ENCODE measurements at regions not wholly inside any gene's neighbourhood (a gene's known extent, or its start where the extent isn't known, plus 50 kb on each side); places are given as distances from the start of the nearest gene placed in this dataset.

DNA sequence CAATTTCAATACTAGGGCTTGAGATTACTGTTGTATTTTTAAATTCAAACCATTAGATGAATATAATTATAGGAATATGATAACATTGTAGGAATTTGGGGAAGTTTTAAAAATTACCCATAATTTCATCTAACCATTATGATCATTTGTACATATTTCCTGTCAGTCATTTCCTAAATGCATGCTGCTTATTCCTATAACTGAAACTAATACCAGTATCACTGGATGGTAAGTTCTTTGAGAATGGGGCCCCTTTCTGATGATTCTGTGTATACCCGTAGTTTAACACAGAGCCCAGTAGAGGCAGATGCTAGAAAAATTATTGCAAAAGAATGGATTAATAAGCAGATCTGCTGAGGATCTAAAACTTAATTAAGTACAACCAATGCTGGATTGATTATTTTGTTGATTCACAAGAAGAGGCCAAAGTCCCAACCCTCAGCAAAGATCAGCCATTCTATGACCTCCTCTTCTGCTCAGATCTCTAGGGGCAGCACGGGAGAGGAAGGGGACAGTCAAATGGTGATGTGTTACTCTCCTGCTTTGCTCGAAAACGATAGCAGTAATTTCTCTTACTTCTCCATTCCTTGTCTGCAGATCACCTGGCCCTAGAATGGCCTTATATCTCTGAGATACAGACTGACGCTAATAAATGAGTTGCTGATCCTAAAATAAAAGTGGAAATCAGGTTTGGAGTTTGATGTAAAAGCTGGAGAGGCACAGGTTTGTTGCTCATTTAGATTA is 69.5 kb upstream of the PELI1 start:
- H3K4me1 Mint-ChIP-seq, result peaks cover 37% of the 10 kb centered on the region
- POLR2A ChIA-PET, result interaction anchor here (0.5 to 0.9 kb wide), 3 partner anchors 9 to 70 kb away, joined by 3 read pairs; no protein-coding TSS in a partner anchor
- ATAC-seq (ENCODE audit: low read depth) (no peak), DNase-seq (no peak)
- H3K36me3 Mint-ChIP-seq, result peaks cover 3% of the 10 kb centered on the region
- peak overlapping the region; percentile 81 for H3K27ac Mint-ChIP-seq
- no peaks in the 10 kb centered on the region for H3K27me3 Mint-ChIP-seq
- H3K4me3 Mint-ChIP-seq, result peak overlapping the region; percentile 69
- H3K9me3 Mint-ChIP-seq, result no peaks in the 10 kb centered on the region

DNA sequence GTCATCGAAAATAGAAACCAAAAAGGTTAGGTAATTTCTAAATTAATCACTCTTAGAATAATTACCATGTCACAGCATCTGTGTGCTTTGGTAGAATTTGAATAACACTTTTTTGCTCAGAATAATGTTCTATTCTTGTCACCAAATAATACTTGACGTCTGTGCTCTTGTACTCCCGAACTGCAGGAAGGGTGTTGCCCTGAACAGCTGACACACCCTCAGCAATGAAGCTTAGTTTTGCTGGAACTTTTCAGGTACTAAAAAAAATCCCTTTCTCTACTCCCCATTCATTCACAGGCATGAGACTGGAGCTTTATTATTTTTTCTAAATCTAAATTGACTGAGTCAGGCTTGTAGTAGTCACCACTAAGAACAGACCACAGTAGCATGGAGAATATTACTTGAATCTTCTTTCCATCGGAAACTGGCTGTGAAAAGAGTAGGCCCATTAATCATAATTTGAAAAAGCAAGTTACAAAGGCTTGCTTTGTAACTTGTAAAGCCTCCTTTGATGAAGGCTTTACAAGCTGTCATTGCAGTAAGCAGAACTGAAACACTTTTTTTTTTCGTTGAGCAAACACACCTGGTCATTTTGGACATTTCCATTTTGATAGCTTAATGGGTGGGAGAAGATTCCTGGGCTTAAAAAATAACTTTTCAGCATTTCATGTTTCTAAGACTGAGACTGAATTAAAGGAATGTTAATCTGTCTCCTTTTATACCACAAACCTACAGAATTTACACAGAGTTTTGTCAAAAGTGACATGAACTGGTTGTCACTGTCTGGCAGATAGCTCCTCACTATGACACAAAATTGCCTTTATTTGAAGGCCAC is 70.3 kb upstream of the PELI1 start:
- Mint-ChIP-seq H3K27me3 (no peaks in the 10 kb centered on the region), H3K36me3 (peaks cover 3% of the 10 kb centered on the region), H3K9me3 (no peaks in the 10 kb centered on the region), H3K4me3 (peak overlapping the region; percentile 69), H3K4me1 (peaks cover 37% of the 10 kb centered on the region), H3K27ac (peak overlapping the region; percentile 81)
- DNase-seq (no peak), ATAC-seq (ENCODE audit: low read depth) (peak; percentile 51)
- POLR2A ChIA-PET, result interaction anchor here (0.5 to 1.3 kb wide), 5 partner anchors 8 to 71 kb away, joined by 3 to 5 read pairs (median 3); no protein-coding TSS in a partner anchor

GRCh38 chr2:64217198-64217869 is 73.1 kb upstream of the PELI1 start:
- H3K9me3 Mint-ChIP-seq, result no peaks in the 10 kb centered on the region
- DNase-seq, result no peak
- peaks cover 3% of the 10 kb centered on the region for H3K36me3 Mint-ChIP-seq
- no peaks in the 10 kb centered on the region for H3K27me3 Mint-ChIP-seq
- no peak overlapping the region for H3K4me3 Mint-ChIP-seq
- POLR2A ChIA-PET, result no interaction called here
- no peak for ATAC-seq (ENCODE audit: low read depth)
- no peak overlapping the region for H3K27ac Mint-ChIP-seq
- H3K4me1 Mint-ChIP-seq, result peaks cover 26% of the 10 kb centered on the region

GRCh38 chr2:64218137-64218802 is 74.0 kb upstream of the PELI1 start:
- POLR2A ChIA-PET, result interaction anchor here (0.6 to 0.7 kb wide), 2 partner anchors 170 to 403 kb away, joined by 3 to 4 read pairs; no protein-coding TSS in a partner anchor
- Mint-ChIP-seq H3K9me3 (no peaks in the 10 kb centered on the region), H3K27ac (no peak overlapping the region)

DNA sequence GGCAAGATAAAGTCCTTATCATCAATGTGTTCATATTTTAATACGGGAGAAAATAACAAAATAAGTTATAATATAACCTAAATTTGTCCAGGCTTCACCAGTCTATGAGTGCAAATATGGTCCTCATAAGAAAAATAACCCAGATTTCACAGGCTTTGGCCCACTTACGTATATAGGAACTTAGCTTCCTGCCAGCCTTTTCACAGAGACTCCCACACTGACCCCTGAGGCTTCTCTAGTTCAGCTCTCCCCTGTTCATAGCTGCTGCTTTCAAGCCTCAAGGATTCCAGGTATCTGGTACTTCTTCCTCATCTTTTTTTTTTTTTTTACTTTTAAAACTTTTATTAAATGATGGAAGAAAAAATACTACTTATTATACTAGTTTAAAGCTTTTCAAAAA is 74.9 kb upstream of the PELI1 start:
- Mint-ChIP-seq H3K4me3 (no peak overlapping the region), H3K27me3 (no peaks in the 10 kb centered on the region), H3K36me3 (peaks cover 3% of the 10 kb centered on the region), H3K4me1 (peaks cover 20% of the 10 kb centered on the region), H3K27ac (no peak overlapping the region), H3K9me3 (no peaks in the 10 kb centered on the region)
- no peak for ATAC-seq (ENCODE audit: low read depth)
- no peak for DNase-seq
- POLR2A ChIA-PET, result no interaction called here

More at GRCh38 chr2:64218137-64218802, 74.0 kb upstream of the PELI1 start:
- no peaks in the 10 kb centered on the region for H3K27me3 Mint-ChIP-seq
- DNase-seq (no peak), ATAC-seq (ENCODE audit: low read depth) (no peak)
- peaks cover 3% of the 10 kb centered on the region for H3K36me3 Mint-ChIP-seq
- no peak overlapping the region for H3K4me3 Mint-ChIP-seq
- peaks cover 24% of the 10 kb centered on the region for H3K4me1 Mint-ChIP-seq

GRCh38 chr2:64220265-64220664 is 76.0 kb upstream of the PELI1 start:
- no peaks in the 10 kb centered on the region for H3K27me3 Mint-ChIP-seq
- no peak overlapping the region for H3K4me3 Mint-ChIP-seq
- H3K27ac Mint-ChIP-seq, result no peak overlapping the region
- ATAC-seq (ENCODE audit: low read depth) (no peak), DNase-seq (no peak)
- POLR2A ChIA-PET, result no interaction called here
- H3K36me3 Mint-ChIP-seq, result peaks cover 2% of the 10 kb centered on the region
- H3K4me1 Mint-ChIP-seq, result peaks cover 13% of the 10 kb centered on the region
- H3K9me3 Mint-ChIP-seq, result no peaks in the 10 kb centered on the region

DNA sequence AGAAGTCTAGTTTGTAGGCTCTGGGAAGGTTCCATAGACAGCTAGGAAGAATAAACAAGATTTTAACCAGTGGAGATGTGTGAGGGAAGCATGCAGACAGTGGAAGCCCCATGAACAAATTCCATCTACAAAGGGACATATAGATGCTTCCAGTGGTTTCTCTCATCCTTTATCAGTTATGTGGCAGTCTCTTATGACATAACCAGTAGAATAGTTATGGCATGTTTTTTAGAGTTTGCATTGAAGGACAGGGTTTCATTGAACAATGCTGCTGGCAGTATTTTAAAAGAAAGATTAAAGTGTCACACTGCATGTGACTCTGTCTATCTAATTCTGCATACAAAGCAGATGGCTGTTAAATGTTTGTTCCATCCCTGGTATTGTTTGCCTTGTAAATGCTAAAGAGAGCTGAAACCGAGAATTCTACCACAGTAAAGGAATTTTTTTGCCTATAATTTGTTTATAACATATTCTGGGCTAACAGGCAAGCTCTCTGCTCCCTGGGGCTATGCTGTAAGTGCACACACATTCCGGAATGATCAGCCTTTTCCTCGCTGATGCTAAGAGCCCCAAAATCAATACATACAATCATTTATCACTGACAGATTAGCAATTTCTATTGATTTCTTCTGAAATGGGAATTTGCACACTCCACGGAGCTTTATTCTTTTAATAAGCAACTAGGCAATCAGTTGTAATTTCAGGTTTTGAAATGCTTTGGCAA is 76.8 kb upstream of the PELI1 start:
- POLR2A ChIA-PET, result no interaction called here
- H3K4me1 Mint-ChIP-seq, result peaks cover 13% of the 10 kb centered on the region
- H3K9me3 Mint-ChIP-seq, result no peaks in the 10 kb centered on the region
- no peak overlapping the region for H3K4me3 Mint-ChIP-seq
- no peaks in the 10 kb centered on the region for H3K27me3 Mint-ChIP-seq
- DNase-seq (no peak), ATAC-seq (ENCODE audit: low read depth) (no peak)
- peaks cover 2% of the 10 kb centered on the region for H3K36me3 Mint-ChIP-seq
- H3K27ac Mint-ChIP-seq, result no peak overlapping the region

GRCh38 chr2:64221935-64222334 is 77.7 kb upstream of the PELI1 start:
- peaks cover under 1% of the 10 kb centered on the region for H3K36me3 Mint-ChIP-seq
- ATAC-seq (ENCODE audit: low read depth), result no peak
- H3K4me3 Mint-ChIP-seq, result no peak overlapping the region
- no peak for DNase-seq
- POLR2A ChIA-PET, result no interaction called here
- H3K27me3 Mint-ChIP-seq, result no peaks in the 10 kb centered on the region
- H3K9me3 Mint-ChIP-seq, result no peaks in the 10 kb centered on the region
- no peak overlapping the region for H3K27ac Mint-ChIP-seq
- peaks cover 13% of the 10 kb centered on the region for H3K4me1 Mint-ChIP-seq

GRCh38 chr2:64222351-64222750 is 78.1 kb upstream of the PELI1 start:
- H3K9me3 Mint-ChIP-seq, result no peaks in the 10 kb centered on the region
- DNase-seq (no peak), ATAC-seq (ENCODE audit: low read depth) (no peak)
- no peak overlapping the region for H3K4me3 Mint-ChIP-seq
- no peaks in the 10 kb centered on the region for H3K27me3 Mint-ChIP-seq
- no peaks in the 10 kb centered on the region for H3K36me3 Mint-ChIP-seq
- POLR2A ChIA-PET, result interaction anchor here (1.1 kb wide), 1 partner anchor 8 kb away, joined by 3 read pairs; no protein-coding TSS in a partner anchor
- H3K27ac Mint-ChIP-seq, result no peak overlapping the region
- H3K4me1 Mint-ChIP-seq, result peaks cover 13% of the 10 kb centered on the region

- POLR2A ChIA-PET, result interaction anchor here (1.1 to 1.3 kb wide), 2 partner anchors 9 to 19 kb away, joined by 3 read pairs; no protein-coding TSS in a partner anchor
- H3K4me1 Mint-ChIP-seq, result peaks cover 17% of the 10 kb centered on the region
- H3K27me3 Mint-ChIP-seq, result no peaks in the 10 kb centered on the region
- H3K27ac Mint-ChIP-seq, result peak overlapping the region; percentile 66
- DNase-seq (no peak), ATAC-seq (ENCODE audit: low read depth) (peak; percentile 60)
- H3K9me3 Mint-ChIP-seq, result no peaks in the 10 kb centered on the region
- H3K36me3 Mint-ChIP-seq, result no peaks in the 10 kb centered on the region
- H3K4me3 Mint-ChIP-seq, result peak overlapping the region; percentile 40
These were observed 78.8 kb upstream of the PELI1 start for GRCh38 chr2:64223055-64223454.

GRCh38 chr2:64225491-64225890 is 81.3 kb upstream of the PELI1 start:
- H3K36me3 Mint-ChIP-seq, result no peaks in the 10 kb centered on the region

DNA sequence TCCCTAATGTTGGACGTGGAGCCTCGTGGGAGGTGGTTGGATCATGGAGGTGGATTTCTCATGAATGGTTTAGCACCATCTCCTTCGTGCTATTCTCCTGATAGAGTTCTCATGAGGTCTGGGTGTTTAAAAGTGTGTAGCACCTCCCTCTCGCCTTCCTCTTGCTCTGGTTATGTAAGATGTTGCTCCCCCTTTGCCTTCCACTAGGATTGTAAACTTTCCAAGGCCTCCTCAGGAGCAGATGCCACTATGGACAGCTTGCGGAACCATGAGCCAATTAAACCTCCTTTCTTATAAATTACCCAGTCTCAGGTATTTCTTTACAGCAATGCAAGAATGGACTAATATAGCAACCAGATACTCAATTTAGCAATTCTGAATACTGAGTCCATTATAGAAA is 82.4 kb upstream of the PELI1 start:
- no peak overlapping the region for H3K4me3 Mint-ChIP-seq
- POLR2A ChIA-PET, result no interaction called here
- peaks cover 1% of the 10 kb centered on the region for H3K36me3 Mint-ChIP-seq
- H3K27ac Mint-ChIP-seq, result no peak overlapping the region
- ATAC-seq (ENCODE audit: low read depth) (no peak), DNase-seq (no peak)
- H3K4me1 Mint-ChIP-seq, result peaks cover 19% of the 10 kb centered on the region
- H3K27me3 Mint-ChIP-seq, result peaks cover 4% of the 10 kb centered on the region
- no peaks in the 10 kb centered on the region for H3K9me3 Mint-ChIP-seq

More at GRCh38 chr2:64225491-64225890, 81.3 kb upstream of the PELI1 start:
- DNase-seq, result no peak
- H3K27ac Mint-ChIP-seq, result no peak overlapping the region
- H3K4me3 Mint-ChIP-seq, result no peak overlapping the region
- H3K9me3 Mint-ChIP-seq, result no peaks in the 10 kb centered on the region
- no peak for ATAC-seq (ENCODE audit: low read depth)
- H3K27me3 Mint-ChIP-seq, result no peaks in the 10 kb centered on the region
- peaks cover 19% of the 10 kb centered on the region for H3K4me1 Mint-ChIP-seq
- POLR2A ChIA-PET, result interaction anchor here (0.8 kb wide), 1 partner anchor 127 kb away, joined by 4 read pairs; no protein-coding TSS in a partner anchor

Measured in activated naive CD8-positive, alpha-beta T cell treated with anti-CD3 and anti-CD28 coated beads, Interleukin-2, amount 10 ng/mL, durations not matched to agents 7 days and 5 days (primary cell).